ENCODE measurements at regions not wholly inside any gene's neighbourhood (a gene's known extent, or its start where the extent isn't known, plus 50 kb on each side); places are given as distances from the start of the nearest gene placed in this dataset.

GRCh38 chr9:30522486-30522885 lies 1862.0 kb upstream of the ACO1 start:
- H3K27me3 Mint-ChIP-seq (ENCODE audit: insufficient read depth), result peaks cover 2% of the 10 kb centered on the region
- no peak for DNase-seq
- no peaks in the 10 kb centered on the region for H3K36me3 ChIP-seq (ENCODE audit: control insufficient read depth, insufficient read depth, low read length)
- no peaks in the 10 kb centered on the region for H3K36me3 Mint-ChIP-seq (ENCODE audit: low read depth)
- no peaks in the 10 kb centered on the region for H3K4me1 ChIP-seq (ENCODE audit: control insufficient read depth, insufficient read depth, low read length)
- H3K9me3 ChIP-seq (ENCODE audit: control insufficient read depth, low read length), result no peaks in the 10 kb centered on the region
- no peak overlapping the region for H3K4me3 Mint-ChIP-seq
- no peak overlapping the region for H3K27ac ChIP-seq (ENCODE audit: low read depth, low read length)
- no peaks in the 10 kb centered on the region for H3K9me3 Mint-ChIP-seq
- no peak for TF ChIP-seq CTCF (conservative IDR thresholded peaks at IDR 0.05)
- H3K27me3 ChIP-seq (ENCODE audit: control insufficient read depth, insufficient read depth, low read length, poor library complexity, severe bottlenecking), result no peaks in the 10 kb centered on the region
- 60 to 81% methylated on average over 2 to 3 of the region's 3 CpGs for WGBS, 2 experiments (ENCODE audit: insufficient coverage in 1 of 2, insufficient read length in 1 of 2)
- no peak overlapping the region for H3K4me3 ChIP-seq (ENCODE audit: low read length)
- no peak overlapping the region for H3K27ac Mint-ChIP-seq
- H3K9ac ChIP-seq (ENCODE audit: extremely low read depth, low read length, poor library complexity, severe bottlenecking), result no peak overlapping the region
- H3K4me1 Mint-ChIP-seq, result peaks cover 6% of the 10 kb centered on the region

DNA sequence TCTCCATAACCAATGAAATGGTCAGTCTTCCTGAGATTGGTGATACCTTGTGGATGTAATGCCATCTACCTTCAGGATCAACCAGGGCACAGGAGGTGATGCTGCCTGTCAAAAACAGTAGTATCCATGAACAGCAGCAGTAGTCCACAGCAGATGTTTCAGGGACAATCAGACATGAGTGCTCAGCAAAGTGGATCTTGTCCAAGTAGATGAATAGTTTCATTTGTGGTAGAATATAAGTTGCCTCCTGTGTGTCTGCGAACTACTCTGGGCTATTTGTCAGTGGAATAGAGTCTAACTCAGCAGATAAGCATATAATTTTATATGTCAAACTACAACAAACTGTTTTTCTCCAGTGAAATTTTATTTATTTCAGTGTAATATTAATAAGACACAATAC lies 1860.1 kb upstream of the ACO1 start:
- H3K36me3 ChIP-seq (ENCODE audit: control insufficient read depth, insufficient read depth, low read length), result no peaks in the 10 kb centered on the region
- no peak overlapping the region for H3K27ac ChIP-seq (ENCODE audit: low read depth, low read length)
- H3K4me3 ChIP-seq (ENCODE audit: low read length), result no peak overlapping the region
- no peaks in the 10 kb centered on the region for H3K9me3 ChIP-seq (ENCODE audit: control insufficient read depth, low read length)
- Mint-ChIP-seq H3K4me1 (peaks cover 16% of the 10 kb centered on the region), H3K27me3 (ENCODE audit: insufficient read depth) (peaks cover 2% of the 10 kb centered on the region), H3K9me3 (no peaks in the 10 kb centered on the region), H3K27ac (no peak overlapping the region), H3K36me3 (ENCODE audit: low read depth) (no peaks in the 10 kb centered on the region), H3K4me3 (no peak overlapping the region)
- TF ChIP-seq CTCF (conservative IDR thresholded peaks at IDR 0.05), result no peak
- H3K9ac ChIP-seq (ENCODE audit: extremely low read depth, low read length, poor library complexity, severe bottlenecking), result no peak overlapping the region
- no peak for DNase-seq
- no peaks in the 10 kb centered on the region for H3K4me1 ChIP-seq (ENCODE audit: control insufficient read depth, insufficient read depth, low read length)
- WGBS, 2 experiments (ENCODE audit: insufficient coverage in 1 of 2, insufficient read length in 1 of 2), result 100% methylated on average over 1 of the region's 1 CpG; no CpG with 5 or more reads in 1 of the 2 experiments
- no peaks in the 10 kb centered on the region for H3K27me3 ChIP-seq (ENCODE audit: control insufficient read depth, insufficient read depth, low read length, poor library complexity, severe bottlenecking)

DNA sequence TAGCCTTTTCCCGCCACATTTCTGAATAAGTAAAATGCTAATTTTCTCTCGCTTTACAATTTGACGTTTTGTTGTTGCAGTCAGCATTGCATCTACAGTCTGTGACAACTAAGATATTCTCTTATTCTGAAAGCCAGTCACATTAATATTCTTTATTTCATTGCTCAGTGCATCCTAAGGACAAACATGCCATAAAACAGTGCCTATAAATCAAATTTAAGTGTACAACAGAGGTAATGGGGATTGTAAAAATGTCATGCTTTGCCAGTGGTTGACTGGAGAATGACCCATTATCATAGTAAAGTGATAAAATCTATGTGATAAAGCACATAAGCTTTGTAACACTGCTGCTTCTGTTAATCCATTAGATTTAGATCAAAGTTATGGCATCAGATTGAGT lies 1850.0 kb upstream of the ACO1 start:
- no peak for TF ChIP-seq CTCF (conservative IDR thresholded peaks at IDR 0.05)
- Histone ChIP-seq H3K27me3 (ENCODE audit: control insufficient read depth, insufficient read depth, low read length, poor library complexity, severe bottlenecking) (no peaks in the 10 kb centered on the region), H3K4me3 (ENCODE audit: low read length) (no peak overlapping the region), H3K27ac (ENCODE audit: low read depth, low read length) (no peak overlapping the region), H3K9ac (ENCODE audit: extremely low read depth, low read length, poor library complexity, severe bottlenecking) (no peak overlapping the region), H3K36me3 (ENCODE audit: control insufficient read depth, insufficient read depth, low read length) (no peaks in the 10 kb centered on the region), H3K4me1 (ENCODE audit: control insufficient read depth, insufficient read depth, low read length) (no peaks in the 10 kb centered on the region), H3K9me3 (ENCODE audit: control insufficient read depth, low read length) (peaks cover 42% of the 10 kb centered on the region)
- H3K4me3 Mint-ChIP-seq, result no peak overlapping the region
- peaks cover 36% of the 10 kb centered on the region for H3K9me3 Mint-ChIP-seq
- no peak overlapping the region for H3K27ac Mint-ChIP-seq
- WGBS, 2 experiments (ENCODE audit: insufficient coverage in 1 of 2, insufficient read length in 1 of 2), result 91 to 97% methylated on average over 3 of the region's 3 CpGs
- no peaks in the 10 kb centered on the region for H3K27me3 Mint-ChIP-seq (ENCODE audit: insufficient read depth)
- peaks cover 9% of the 10 kb centered on the region for H3K36me3 Mint-ChIP-seq (ENCODE audit: low read depth)
- H3K4me1 Mint-ChIP-seq, result peaks cover 6% of the 10 kb centered on the region
- no peak for DNase-seq
